A549 (cell line): ENCODE measurements at regions not wholly inside any gene's neighbourhood (a gene's known extent, or its start where the extent isn't known, plus 50 kb on each side); places are given as distances from the start of the nearest gene placed in this dataset.
"Not testable (repeated sequence)": the region's sequence is repeated elsewhere in the genome, so short reads cannot be mapped to it uniquely, and the experiment has no call there.

Experiments used
- ATAC-seq, 2 experiments: fragments of 200-7000 bp in 1 of 2; fragments of >200 bp in 1 of 2; cut with Nextera tagmentation in 1 of 2; cut with Tn5 transposase in 1 of 2; 3 replicates each; pipeline versions ENCODE4 v1.8.0 to v1.9.1; 2018 to 2020; ENCODE audit warnings: mild to moderate bottlenecking in 1 of 2, moderate library complexity in 1 of 2
- CTCF ChIA-PET: fragments of 300-600 bp; sonication (Branson Sonifier 250); formaldehyde crosslinking; extraction: SDS; loops from one replicate; lab custom pipeline; 2021; ENCODE audit warnings: antibody characterized with exemption, inconsistent platforms; lab: Yijun Ruan, JAX
- POLR2A ChIA-PET: fragments of 350-600 bp; formaldehyde crosslinking; extraction: SDS; loops from one replicate; lab custom pipeline; 2021; ENCODE audit warnings: antibody characterized with exemption, inconsistent platforms; lab: Yijun Ruan, JAX
- DNase-seq, 2 experiments: peaks; one replicate each; pipeline versions ENCODE4 v3.0.0 to v3.0.0-alpha.2; 2011 to 2016; ENCODE audit warnings: low read depth in 1 of 2, low spot score in 1 of 2
- FAIRE-seq: peaks from 2 replicates; lab custom pipeline; 2011; peaks lifted over from hg19 to GRCh38; lab: Jason Lieb, UNC
- H3K27ac ChIP-seq, 2 experiments: fragments of >200 bp; sonication (Bioruptor Twin); formaldehyde crosslinking; 3 replicates each; pipeline ENCODE4 v1.5.1; 2016 to 2017
- H3K4me1 ChIP-seq: fragments of >200 bp; sonication (Bioruptor Twin); formaldehyde crosslinking; 3 replicates; pipeline ENCODE4 v1.6.1; 2016
- H3K4me2 ChIP-seq: fragments of >200 bp; sonication (Bioruptor Twin); formaldehyde crosslinking; 3 replicates; pipeline ENCODE4 v1.6.1; 2016
- H3K4me3 ChIP-seq: fragments of >200 bp; sonication (Bioruptor Twin); formaldehyde crosslinking; 3 replicates; pipeline ENCODE4 v1.5.1; 2016
- H3K9me3 ChIP-seq: fragments of >200 bp; sonication (Bioruptor Twin); formaldehyde crosslinking; 3 replicates; pipeline ENCODE4 v1.6.1; 2016
- BHLHE40 ChIP-seq: IDR thresholded peaks from 2 replicates; pipeline ENCODE4 v1.6.1; 2012; ENCODE audit warnings: low read depth, low read length, inconsistent platforms
- CBX2 ChIP-seq: fragments of 200-600 bp; sonication (generic); IDR thresholded peaks from 2 replicates; pipeline ENCODE4 v1.6.1; 2016; ENCODE audit warnings: low read depth, mild to moderate bottlenecking, borderline replicate concordance
- CEBPB ChIP-seq, 2 experiments: fragments of >200 bp in 1 of 2; sonication (Bioruptor Twin) in 1 of 2; formaldehyde crosslinking in 1 of 2; IDR thresholded peaks; 2 replicates each; pipeline ENCODE4 v1.6.1; 2012 to 2016
- CHD4 ChIP-seq: fragments of 200-600 bp; sonication (generic); IDR thresholded peaks from 2 replicates; pipeline ENCODE4 v1.6.1; 2016; ENCODE audit warnings: antibody characterized with exemption, mild to moderate bottlenecking, borderline replicate concordance
- EHF ChIP-seq: fragments of 250-450 bp; sonication (Bioruptor Pico); IDR thresholded peaks from 2 replicates; pipeline ENCODE4 v1.5.0; 2020; ENCODE audit warnings: mild to moderate bottlenecking
- HDAC2 ChIP-seq: fragments of 200-600 bp; sonication (generic); IDR thresholded peaks from 2 replicates; pipeline ENCODE4 v1.6.1; 2016
- HES2 ChIP-seq: fragments of >200 bp; sonication (Bioruptor Twin); formaldehyde crosslinking; IDR thresholded peaks from 2 replicates; pipeline ENCODE4 v1.6.1; 2016
- HOXB13 ChIP-seq: fragments of 250-450 bp; sonication (Bioruptor Pico); IDR thresholded peaks from 2 replicates; pipeline ENCODE4 v1.5.0; 2020; ENCODE audit warnings: low read depth, mild to moderate bottlenecking, moderate library complexity
- KDM5A ChIP-seq: fragments of 200-600 bp; sonication (generic); IDR thresholded peaks from 2 replicates; pipeline ENCODE4 v1.6.1; 2016; ENCODE audit warnings: antibody characterized with exemption, mild to moderate bottlenecking
- MAFK ChIP-seq: fragments of 450-650 bp; IDR thresholded peaks from 2 replicates; pipeline ENCODE4 v1.6.1; 2014; ENCODE audit not compliant: partially characterized antibody
- MAZ ChIP-seq: fragments of 150-350 bp; IDR thresholded peaks from 2 replicates; pipeline ENCODE4 v1.6.1; 2014; ENCODE audit warnings: antibody characterized with exemption, low read depth, low read length, borderline replicate concordance
- NPAS2 ChIP-seq: fragments of 250-450 bp; sonication (Bioruptor Pico); IDR thresholded peaks from 2 replicates; pipeline ENCODE4 v1.8.0; 2022; ENCODE audit warnings: mild to moderate bottlenecking, moderate library complexity, borderline replicate concordance
- PHF8 ChIP-seq: fragments of 200-600 bp; sonication (generic); IDR thresholded peaks from 2 replicates; pipeline ENCODE4 v1.6.1; 2016; ENCODE audit warnings: low read depth, mild to moderate bottlenecking, antibody characterized with exemption, moderate library complexity, borderline replicate concordance
- POLR2A ChIP-seq: IDR thresholded peaks from 2 replicates; pipeline ENCODE4 v1.6.1; 2012; ENCODE audit warnings: mild to moderate bottlenecking, low read length
- RNF2 ChIP-seq: fragments of 200-600 bp; sonication (generic); IDR thresholded peaks from 2 replicates; pipeline ENCODE4 v1.6.1; 2016; ENCODE audit warnings: low read depth, mild to moderate bottlenecking, antibody characterized with exemption, moderate library complexity, borderline replicate concordance
- TP53 ChIP-seq: fragments of 250-450 bp; sonication (Bioruptor Pico); IDR thresholded peaks from 2 replicates; pipeline ENCODE4 v1.5.0; 2021; ENCODE audit warnings: mild to moderate bottlenecking, moderate library complexity
- ZC3H11A ChIP-seq: fragments of 450-650 bp; IDR thresholded peaks from 2 replicates; pipeline ENCODE4 v1.6.1; 2014; ENCODE audit warnings: antibody characterized with exemption, mild to moderate bottlenecking
- ZNF302 ChIP-seq: fragments of 250-450 bp; sonication (Bioruptor Pico); IDR thresholded peaks from 2 replicates; pipeline ENCODE4 v1.9.0; 2021; ENCODE audit warnings: inconsistent platforms, mild to moderate bottlenecking, moderate library complexity
- WGBS: methylation state at CpG from one replicate; pipeline ENCODE4 v1.1.6; 2017; ENCODE audit errors: missing lambda C conversion rate; 5-methylcytosine and 5-hydroxymethylcytosine counted together
- TF ChIP-seq, protein P1 (sequence below): fragments of 250-450 bp; sonication (Bioruptor Pico); IDR thresholded peaks from 2 replicates; pipeline ENCODE4 v1.5.0; 2020; ENCODE audit warnings: low read depth, mild to moderate bottlenecking, moderate library complexity
- TF ChIP-seq, protein P2 (sequence below): IDR thresholded peaks from 2 replicates; pipeline ENCODE4 v1.6.1; 2012
- TF ChIP-seq, protein P3 (sequence below): IDR thresholded peaks from 2 replicates; pipeline ENCODE4 v1.6.1; 2012; ENCODE audit warnings: low read depth, borderline replicate concordance

- TF ChIP-seq, protein P1, sequence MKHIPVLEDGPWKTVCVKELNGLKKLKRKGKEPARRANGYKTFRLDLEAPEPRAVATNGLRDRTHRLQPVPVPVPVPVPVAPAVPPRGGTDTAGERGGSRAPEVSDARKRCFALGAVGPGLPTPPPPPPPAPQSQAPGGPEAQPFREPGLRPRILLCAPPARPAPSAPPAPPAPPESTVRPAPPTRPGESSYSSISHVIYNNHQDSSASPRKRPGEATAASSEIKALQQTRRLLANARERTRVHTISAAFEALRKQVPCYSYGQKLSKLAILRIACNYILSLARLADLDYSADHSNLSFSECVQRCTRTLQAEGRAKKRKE (CRISPR knock-in tag) = no peak
Measured at GRCh38 chr3:197417441-197417840, 119.0 kb upstream of the DLG1 start (continued).

- FAIRE-seq, ATAC-seq, H3K9me3 ChIP-seq, CTCF ChIA-PET, H3K4me3 ChIP-seq, H3K4me2 ChIP-seq, DNase-seq, POLR2A ChIA-PET, H3K4me1 ChIP-seq, H3K27ac ChIP-seq: not testable (repeated sequence)
- 35% methylated on average over 2 of the region's 2 CpGs for WGBS
Measured at GRCh38 chr3:197411899-197412298, 113.5 kb upstream of the DLG1 start.

- H3K9me3 ChIP-seq, H3K4me3 ChIP-seq, POLR2A ChIA-PET, ATAC-seq, FAIRE-seq, DNase-seq, H3K27ac ChIP-seq, H3K4me2 ChIP-seq, H3K4me1 ChIP-seq: not testable (repeated sequence)
- CTCF ChIA-PET = interaction anchor here (1.5 kb wide), 1 partner anchor 12 kb away, joined by 3 read pairs; no protein-coding TSS in a partner anchor
- WGBS = 46% methylated on average over 7 of the region's 11 CpGs
Measured at GRCh38 chr3:197410170-197410569, 111.8 kb upstream of the DLG1 start.

DNA sequence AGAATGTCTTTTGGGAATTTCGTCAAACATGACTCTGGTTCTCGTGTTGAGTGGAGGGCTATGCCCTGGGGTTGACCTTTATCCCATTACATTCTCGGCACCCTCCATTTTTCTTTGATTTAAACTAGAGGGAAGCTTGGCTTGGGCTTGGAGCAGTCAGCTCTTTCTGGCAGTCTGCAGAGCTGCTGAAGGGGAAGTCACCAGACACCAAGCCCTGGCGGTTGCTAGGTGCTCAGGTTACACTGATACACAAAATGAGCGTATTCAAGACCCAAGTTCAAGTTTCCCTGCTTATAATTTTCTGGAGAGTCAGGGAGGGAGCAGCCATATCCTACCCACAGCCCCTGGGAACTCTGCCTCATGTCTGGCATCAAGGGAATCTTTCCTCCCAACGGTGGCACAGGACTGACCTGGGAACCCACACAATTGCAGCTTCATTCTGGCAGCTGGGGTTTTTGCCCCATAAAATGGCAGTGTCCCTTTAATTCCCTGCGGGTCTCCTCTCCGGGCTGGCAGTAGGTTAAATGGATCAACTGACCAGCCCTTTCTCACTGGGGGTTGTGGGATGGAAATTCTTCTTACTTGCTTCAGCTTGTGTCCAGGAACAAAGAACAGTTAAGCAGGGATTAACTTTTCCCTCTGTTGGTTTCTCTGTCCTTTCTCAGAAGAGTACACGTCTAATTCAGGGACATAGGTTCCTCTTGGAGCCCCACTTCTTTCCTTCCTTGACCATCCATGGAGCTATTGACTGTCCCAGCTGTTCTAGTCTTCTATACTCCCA, 110.0 kb upstream of the DLG1 start:
- 50% methylated on average over 9 of the region's 9 CpGs for WGBS
- no peak for FAIRE-seq
- Histone ChIP-seq H3K27ac (no peak overlapping the region), H3K9me3 (no peaks in the 10 kb centered on the region), H3K4me2 (no peak overlapping the region), H3K4me1 (no peaks in the 10 kb centered on the region), H3K4me3 (no peak overlapping the region)
- CTCF ChIA-PET = interaction anchor here (1.1 kb wide), 1 partner anchor 97 kb away, joined by 4 read pairs; no protein-coding TSS in a partner anchor
- POLR2A ChIA-PET = no interaction called here
- ATAC-seq = no peak
- no peak for DNase-seq
- TF ChIP-seq CEBPB (IDR thresholded peaks at IDR 0.05) = no peak
- TF ChIP-seq BHLHE40 = no peak
- TF ChIP-seq CBX2 = no peak
- no peak for TF ChIP-seq MAZ
- TF ChIP-seq HDAC2 = no peak
- TF ChIP-seq CHD4 = no peak
- no peak for TF ChIP-seq TP53 (CRISPR knock-in tag)
- no peak for TF ChIP-seq PHF8
- TF ChIP-seq, protein P2, sequence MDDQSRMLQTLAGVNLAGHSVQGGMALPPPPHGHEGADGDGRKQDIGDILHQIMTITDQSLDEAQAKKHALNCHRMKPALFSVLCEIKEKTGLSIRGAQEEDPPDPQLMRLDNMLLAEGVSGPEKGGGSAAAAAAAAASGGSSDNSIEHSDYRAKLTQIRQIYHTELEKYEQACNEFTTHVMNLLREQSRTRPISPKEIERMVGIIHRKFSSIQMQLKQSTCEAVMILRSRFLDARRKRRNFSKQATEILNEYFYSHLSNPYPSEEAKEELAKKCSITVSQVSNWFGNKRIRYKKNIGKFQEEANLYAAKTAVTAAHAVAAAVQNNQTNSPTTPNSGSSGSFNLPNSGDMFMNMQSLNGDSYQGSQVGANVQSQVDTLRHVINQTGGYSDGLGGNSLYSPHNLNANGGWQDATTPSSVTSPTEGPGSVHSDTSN = no peak
- no peak for TF ChIP-seq KDM5A
- no peak for TF ChIP-seq HOXB13 (CRISPR knock-in tag)
- TF ChIP-seq MAFK = no peak
- no peak for TF ChIP-seq ZNF302 (CRISPR knock-in tag)
- TF ChIP-seq, protein P3, sequence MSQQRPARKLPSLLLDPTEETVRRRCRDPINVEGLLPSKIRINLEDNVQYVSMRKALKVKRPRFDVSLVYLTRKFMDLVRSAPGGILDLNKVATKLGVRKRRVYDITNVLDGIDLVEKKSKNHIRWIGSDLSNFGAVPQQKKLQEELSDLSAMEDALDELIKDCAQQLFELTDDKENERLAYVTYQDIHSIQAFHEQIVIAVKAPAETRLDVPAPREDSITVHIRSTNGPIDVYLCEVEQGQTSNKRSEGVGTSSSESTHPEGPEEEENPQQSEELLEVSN = no peak
- TF ChIP-seq ZC3H11A = no peak
- no peak for TF ChIP-seq EHF (CRISPR knock-in tag)
- TF ChIP-seq HES2 = no peak
- no peak for TF ChIP-seq POLR2A
- TF ChIP-seq NPAS2 (CRISPR knock-in tag) = no peak
- no peak for TF ChIP-seq RNF2
